ENCODE measurements at regions not wholly inside any gene's neighbourhood (a gene's known extent, or its start where the extent isn't known, plus 50 kb on each side); places are given as distances from the start of the nearest gene placed in this dataset.

DNA sequence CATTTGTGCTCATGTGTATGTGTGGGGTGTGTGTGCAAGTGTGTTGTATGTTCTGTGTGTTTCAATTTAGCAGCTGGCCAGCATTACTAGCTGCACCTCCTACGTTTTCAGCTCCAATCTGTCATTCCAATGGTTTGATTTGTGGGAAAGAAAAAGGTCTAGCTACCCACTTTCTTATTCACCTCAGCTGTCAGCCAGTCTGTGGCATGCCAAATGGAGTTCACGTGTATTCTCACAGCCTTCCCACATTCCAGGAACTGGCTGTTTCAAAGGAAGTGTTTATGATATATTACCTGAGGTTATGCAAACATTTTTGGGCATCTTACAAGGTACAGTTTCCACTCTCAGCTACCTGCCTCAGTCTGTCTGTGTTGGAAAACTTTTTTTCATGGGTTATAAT lies 220.2 kb upstream of the CPNE8 start:
- TF ChIP-seq, protein P1, sequence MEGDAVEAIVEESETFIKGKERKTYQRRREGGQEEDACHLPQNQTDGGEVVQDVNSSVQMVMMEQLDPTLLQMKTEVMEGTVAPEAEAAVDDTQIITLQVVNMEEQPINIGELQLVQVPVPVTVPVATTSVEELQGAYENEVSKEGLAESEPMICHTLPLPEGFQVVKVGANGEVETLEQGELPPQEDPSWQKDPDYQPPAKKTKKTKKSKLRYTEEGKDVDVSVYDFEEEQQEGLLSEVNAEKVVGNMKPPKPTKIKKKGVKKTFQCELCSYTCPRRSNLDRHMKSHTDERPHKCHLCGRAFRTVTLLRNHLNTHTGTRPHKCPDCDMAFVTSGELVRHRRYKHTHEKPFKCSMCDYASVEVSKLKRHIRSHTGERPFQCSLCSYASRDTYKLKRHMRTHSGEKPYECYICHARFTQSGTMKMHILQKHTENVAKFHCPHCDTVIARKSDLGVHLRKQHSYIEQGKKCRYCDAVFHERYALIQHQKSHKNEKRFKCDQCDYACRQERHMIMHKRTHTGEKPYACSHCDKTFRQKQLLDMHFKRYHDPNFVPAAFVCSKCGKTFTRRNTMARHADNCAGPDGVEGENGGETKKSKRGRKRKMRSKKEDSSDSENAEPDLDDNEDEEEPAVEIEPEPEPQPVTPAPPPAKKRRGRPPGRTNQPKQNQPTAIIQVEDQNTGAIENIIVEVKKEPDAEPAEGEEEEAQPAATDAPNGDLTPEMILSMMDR (IDR thresholded peaks at IDR 0.05) = no peak
- no peak for TF ChIP-seq POLR2A (IDR thresholded peaks at IDR 0.05)
